Right atrium auricular region (tissue), 2 donors: ENCODE measurements at regions not wholly inside any gene's neighbourhood (a gene's known extent, or its start where the extent isn't known, plus 50 kb on each side); places are given as distances from the start of the nearest gene placed in this dataset.
A peak's percentile ranks its signal among the peaks of the same experiment; 100 is the strongest.

Experiments
- DNase-seq: peaks from one replicate; pipeline ENCODE4 v3.0.0-alpha.2; 2019; ENCODE audit warnings: low spot score
- H3K27ac ChIP-seq, 2 donors: fragments of 200-600 bp; sonication (generic); 1 replicate in 1 of 2; 2 replicates in 1 of 2; pipeline ENCODE4 v1.5.1; 2016 to 2019
- H3K27me3 ChIP-seq, 2 donors: fragments of 200-600 bp; sonication (generic); one replicate each; pipeline versions ENCODE4 v1.5.1 to v1.6.0; 2017 to 2019
- H3K36me3 ChIP-seq: fragments of 200-600 bp; sonication (generic); one replicate; pipeline ENCODE4 v1.5.1; 2016
- H3K4me1 ChIP-seq, 2 donors: fragments of 200-600 bp; sonication (generic); one replicate each; pipeline versions ENCODE4 v1.5.1 to v1.6.0; 2017 to 2019
- H3K4me3 ChIP-seq, 2 donors: fragments of 200-600 bp; sonication (generic); 1 replicate in 1 of 2; 2 replicates in 1 of 2; pipeline ENCODE4 v1.5.1; 2017 to 2019; ENCODE audit warnings: mild to moderate bottlenecking in 1 of 2, moderate library complexity in 1 of 2
- H3K9me3 ChIP-seq, 2 donors: fragments of 200-600 bp; sonication (generic); one replicate each; pipeline ENCODE4 v1.5.1; 2019
- CTCF ChIP-seq, 2 donors: fragments of 200-600 bp; sonication (generic); IDR thresholded peaks; one replicate each; pipeline ENCODE4 v1.5.1; 2019; ENCODE audit warnings: antibody characterized with exemption in 2 of 2

GRCh38 chr6:164929408-164929977 is 379.9 kb downstream of the C6orf118 start:
- H3K36me3 ChIP-seq, result no peaks in the 10 kb centered on the region
- TF ChIP-seq CTCF (IDR thresholded peaks at IDR 0.05), result no peak
- no peak for DNase-seq

GRCh38 chr6:164928728-164929407 is 380.5 kb downstream of the C6orf118 start:
- Histone ChIP-seq H3K4me3 (no peak overlapping the region), H3K4me1 (no peaks in the 10 kb centered on the region), H3K27ac (no peak overlapping the region), H3K9me3 (no peaks in the 10 kb centered on the region), H3K36me3 (no peaks in the 10 kb centered on the region), H3K27me3 (no peaks in the 10 kb centered on the region)
- no peak for TF ChIP-seq CTCF (IDR thresholded peaks at IDR 0.05)
- no peak for DNase-seq

More at GRCh38 chr6:164929408-164929977, 379.9 kb downstream of the C6orf118 start:
- H3K9me3 ChIP-seq, result no peaks in the 10 kb centered on the region
- no peaks in the 10 kb centered on the region for H3K27me3 ChIP-seq
- H3K4me3 ChIP-seq, result no peak overlapping the region
- no peaks in the 10 kb centered on the region for H3K4me1 ChIP-seq
- H3K27ac ChIP-seq, result no peak overlapping the region

GRCh38 chr6:164928057-164928727 is 381.2 kb downstream of the C6orf118 start:
- no peaks in the 10 kb centered on the region for H3K9me3 ChIP-seq
- H3K27ac ChIP-seq, result no peak overlapping the region
- TF ChIP-seq CTCF (IDR thresholded peaks at IDR 0.05), result no peak
- no peaks in the 10 kb centered on the region for H3K27me3 ChIP-seq
- no peaks in the 10 kb centered on the region for H3K4me1 ChIP-seq
- H3K36me3 ChIP-seq, result no peaks in the 10 kb centered on the region
- DNase-seq, result no peak
- no peak overlapping the region for H3K4me3 ChIP-seq

- peak; percentile 73 for DNase-seq
- peak; percentile 87 to 99 for TF ChIP-seq CTCF (IDR thresholded peaks at IDR 0.05)
- no peaks in the 10 kb centered on the region for H3K36me3 ChIP-seq
- H3K27ac ChIP-seq, result no peak overlapping the region
- H3K4me3 ChIP-seq, result no peak overlapping the region
- no peaks in the 10 kb centered on the region for H3K9me3 ChIP-seq
- no peaks in the 10 kb centered on the region for H3K4me1 ChIP-seq
- no peaks in the 10 kb centered on the region for H3K27me3 ChIP-seq
Measured at GRCh38 chr6:164927288-164928056, 381.9 kb downstream of the C6orf118 start.

GRCh38 chr6:164926686-164927085 is 382.7 kb downstream of the C6orf118 start:
- Histone ChIP-seq H3K27ac (no peak overlapping the region), H3K9me3 (no peaks in the 10 kb centered on the region), H3K4me1 (no peaks in the 10 kb centered on the region), H3K27me3 (no peaks in the 10 kb centered on the region), H3K4me3 (no peak overlapping the region), H3K36me3 (no peaks in the 10 kb centered on the region)
- TF ChIP-seq CTCF (IDR thresholded peaks at IDR 0.05), result no peak
- DNase-seq, result no peak
